Loucy (cell line): ENCODE measurements at regions not wholly inside any gene's neighbourhood (a gene's known extent, or its start where the extent isn't known, plus 50 kb on each side); places are given as distances from the start of the nearest gene placed in this dataset.
"Not testable (repeated sequence)": the region's sequence is repeated elsewhere in the genome, so short reads cannot be mapped to it uniquely, and the experiment has no call there.

ENCODE experiments used
- H2AFZ ChIP-seq: fragments of 200-600 bp; sonication (generic); 2 replicates; pipeline ENCODE4 v1.6.0; 2016; ENCODE audit warnings: antibody characterized with exemption, mild to moderate bottlenecking, low read length, moderate library complexity
- H3F3A ChIP-seq: fragments of 200-600 bp; 2 replicates; pipeline ENCODE4 v1.6.0; 2016; ENCODE audit warnings: antibody characterized with exemption, low read depth, mild to moderate bottlenecking
- H3K27me3 ChIP-seq: fragments of 200-600 bp; sonication (generic); 2 replicates; pipeline ENCODE4 v1.6.1; 2014; ENCODE audit warnings: low read length, mild to moderate bottlenecking; ENCODE audit not compliant: insufficient read depth, poor library complexity, severe bottlenecking
- H3K36me3 ChIP-seq: fragments of 200-600 bp; sonication (generic); 2 replicates; pipeline ENCODE4 v1.6.1; 2016; ENCODE audit warnings: low read length; ENCODE audit not compliant: insufficient read depth
- H3K4me1 ChIP-seq: fragments of 200-600 bp; sonication (generic); 2 replicates; pipeline ENCODE4 v1.5.1; 2014; ENCODE audit warnings: low read length, mild to moderate bottlenecking; ENCODE audit not compliant: insufficient read depth, poor library complexity, severe bottlenecking
- H3K4me2 ChIP-seq: fragments of 200-600 bp; sonication (generic); 2 replicates; pipeline ENCODE4 v1.6.0; 2014; ENCODE audit warnings: antibody characterized with exemption, low read length, low read depth, mild to moderate bottlenecking; ENCODE audit not compliant: poor library complexity, severe bottlenecking
- H3K4me3 ChIP-seq: fragments of 200-600 bp; sonication (generic); 2 replicates; pipeline ENCODE4 v1.5.1; 2014; ENCODE audit warnings: low read length, mild to moderate bottlenecking, mixed read lengths; ENCODE audit not compliant: poor library complexity, severe bottlenecking
- H3K79me2 ChIP-seq: fragments of 200-600 bp; sonication (generic); 2 replicates; pipeline ENCODE4 v1.6.1; 2014; ENCODE audit warnings: low read length; ENCODE audit not compliant: insufficient read depth
- H3K9ac ChIP-seq: fragments of 200-600 bp; sonication (generic); 2 replicates; pipeline ENCODE4 v1.6.0; 2014; ENCODE audit warnings: mild to moderate bottlenecking, low read depth, low read length, moderate library complexity; ENCODE audit not compliant: poor library complexity, severe bottlenecking
- H3K9me2 ChIP-seq: fragments of 200-600 bp; sonication (generic); replicated peaks from 2 replicates; pipeline ENCODE4 v1.6.1; 2016; ENCODE audit warnings: low read depth, low read length, mixed read lengths
- H3K9me3 ChIP-seq: fragments of 200-600 bp; sonication (generic); 2 replicates; pipeline ENCODE4 v1.6.1; 2014; ENCODE audit warnings: mild to moderate bottlenecking, antibody characterized with exemption, low read length, low read depth; ENCODE audit not compliant: insufficient read depth
- H4K20me1 ChIP-seq: fragments of 200-600 bp; sonication (generic); 2 replicates; pipeline ENCODE4 v1.6.0; 2014; ENCODE audit warnings: antibody characterized with exemption, low read length, mild to moderate bottlenecking; ENCODE audit not compliant: insufficient read depth, poor library complexity, severe bottlenecking
- EZH2phosphoT487 ChIP-seq: fragments of 200-600 bp; IDR thresholded peaks from 2 replicates; pipeline ENCODE4 v1.6.1; 2018; ENCODE audit warnings: antibody characterized with exemption, mild to moderate bottlenecking, moderate library complexity, borderline replicate concordance
- TF ChIP-seq, protein P1 (sequence below): fragments of 200-600 bp; sonication (generic); conservative IDR thresholded peaks from 2 replicates; pipeline ENCODE4 v1.5.1; 2014; ENCODE audit warnings: mild to moderate bottlenecking, antibody characterized with exemption, low read length

- not testable (repeated sequence) for H3K9me2 ChIP-seq, H3K4me2 ChIP-seq, H2AFZ ChIP-seq, H3K4me3 ChIP-seq, H4K20me1 ChIP-seq, H3K36me3 ChIP-seq, H3K9me3 ChIP-seq, H3K27me3 ChIP-seq, H3K9ac ChIP-seq, H3K79me2 ChIP-seq, H3F3A ChIP-seq, H3K4me1 ChIP-seq
Measured at GRCh38 chr5:122515210-122515609, 203.2 kb downstream of the SNCAIP start.

GRCh38 chr5:122515709-122516431, 203.8 kb downstream of the SNCAIP start:
- Histone ChIP-seq H3K9ac (no peak overlapping the region), H3K36me3 (no peaks in the 10 kb centered on the region), H3K4me1 (no peaks in the 10 kb centered on the region), H3K4me2 (no peak overlapping the region), H3K9me3 (no peaks in the 10 kb centered on the region), H3K9me2 (no peaks in the 10 kb centered on the region), H3K79me2 (no peaks in the 10 kb centered on the region), H3K27me3 (no peaks in the 10 kb centered on the region), H4K20me1 (no peaks in the 10 kb centered on the region), H3K4me3 (no peak overlapping the region), H3F3A (no peaks in the 10 kb centered on the region), H2AFZ (no peak overlapping the region)
- TF ChIP-seq, protein P1, sequence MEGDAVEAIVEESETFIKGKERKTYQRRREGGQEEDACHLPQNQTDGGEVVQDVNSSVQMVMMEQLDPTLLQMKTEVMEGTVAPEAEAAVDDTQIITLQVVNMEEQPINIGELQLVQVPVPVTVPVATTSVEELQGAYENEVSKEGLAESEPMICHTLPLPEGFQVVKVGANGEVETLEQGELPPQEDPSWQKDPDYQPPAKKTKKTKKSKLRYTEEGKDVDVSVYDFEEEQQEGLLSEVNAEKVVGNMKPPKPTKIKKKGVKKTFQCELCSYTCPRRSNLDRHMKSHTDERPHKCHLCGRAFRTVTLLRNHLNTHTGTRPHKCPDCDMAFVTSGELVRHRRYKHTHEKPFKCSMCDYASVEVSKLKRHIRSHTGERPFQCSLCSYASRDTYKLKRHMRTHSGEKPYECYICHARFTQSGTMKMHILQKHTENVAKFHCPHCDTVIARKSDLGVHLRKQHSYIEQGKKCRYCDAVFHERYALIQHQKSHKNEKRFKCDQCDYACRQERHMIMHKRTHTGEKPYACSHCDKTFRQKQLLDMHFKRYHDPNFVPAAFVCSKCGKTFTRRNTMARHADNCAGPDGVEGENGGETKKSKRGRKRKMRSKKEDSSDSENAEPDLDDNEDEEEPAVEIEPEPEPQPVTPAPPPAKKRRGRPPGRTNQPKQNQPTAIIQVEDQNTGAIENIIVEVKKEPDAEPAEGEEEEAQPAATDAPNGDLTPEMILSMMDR: peak; percentile 59
- TF ChIP-seq EZH2phosphoT487: no peak

GRCh38 chr5:122516432-122516743, 204.4 kb downstream of the SNCAIP start:
- Histone ChIP-seq H4K20me1 (no peaks in the 10 kb centered on the region), H3K27me3 (no peaks in the 10 kb centered on the region), H3K9ac (no peak overlapping the region), H3K9me3 (no peaks in the 10 kb centered on the region), H3K36me3 (no peaks in the 10 kb centered on the region), H3F3A (no peaks in the 10 kb centered on the region), H3K9me2 (no peaks in the 10 kb centered on the region), H3K4me3 (no peak overlapping the region), H3K4me1 (no peaks in the 10 kb centered on the region), H3K79me2 (no peaks in the 10 kb centered on the region), H3K4me2 (no peak overlapping the region), H2AFZ (no peak overlapping the region)
- no peak for TF ChIP-seq EZH2phosphoT487
- TF ChIP-seq, protein P1: no peak

GRCh38 chr5:122517091-122517490, 205.1 kb downstream of the SNCAIP start:
- Histone ChIP-seq H3F3A (no peaks in the 10 kb centered on the region), H3K27me3 (no peaks in the 10 kb centered on the region), H2AFZ (no peak overlapping the region), H4K20me1 (no peaks in the 10 kb centered on the region), H3K36me3 (no peaks in the 10 kb centered on the region), H3K79me2 (no peaks in the 10 kb centered on the region), H3K4me2 (no peak overlapping the region), H3K9me3 (no peaks in the 10 kb centered on the region), H3K4me3 (no peak overlapping the region), H3K9ac (no peak overlapping the region), H3K9me2 (no peaks in the 10 kb centered on the region), H3K4me1 (no peaks in the 10 kb centered on the region)
- TF ChIP-seq, protein P1: no peak
- no peak for TF ChIP-seq EZH2phosphoT487
